ENCODE measurements at regions not wholly inside any gene's neighbourhood (a gene's known extent, or its start where the extent isn't known, plus 50 kb on each side); places are given as distances from the start of the nearest gene placed in this dataset.

- ChIA-PET CTCF (no interaction called here), POLR2A (no interaction called here)
- Histone ChIP-seq H3K4me3 (ENCODE audit: low read depth, low read length) (no peak overlapping the region), H3K36me3 (ENCODE audit: control insufficient read depth, insufficient read depth, low read length) (no peaks in the 10 kb centered on the region), H3K27me3 (ENCODE audit: control insufficient read depth, insufficient read depth, low read length) (no peaks in the 10 kb centered on the region)
- no peak for DNase-seq (ENCODE audit: low read depth)
- no peak for TF ChIP-seq CTCF (IDR thresholded peaks at IDR 0.05; ENCODE audit: insufficient read depth, low read depth, low read length)
Observed at GRCh38 chr1:30303387-30303786, 420.0 kb downstream of the MATN1 start.

GRCh38 chr1:30302858-30303257 is 420.5 kb downstream of the MATN1 start:
- H3K4me3 ChIP-seq (ENCODE audit: low read depth, low read length): no peak overlapping the region
- no peaks in the 10 kb centered on the region for H3K36me3 ChIP-seq (ENCODE audit: control insufficient read depth, insufficient read depth, low read length)
- CTCF ChIA-PET: no interaction called here
- no peak for TF ChIP-seq CTCF (IDR thresholded peaks at IDR 0.05; ENCODE audit: insufficient read depth, low read depth, low read length)
- no peak for DNase-seq (ENCODE audit: low read depth)
- POLR2A ChIA-PET: no interaction called here
- no peaks in the 10 kb centered on the region for H3K27me3 ChIP-seq (ENCODE audit: control insufficient read depth, insufficient read depth, low read length)

- no peak for TF ChIP-seq CTCF (IDR thresholded peaks at IDR 0.05; ENCODE audit: insufficient read depth, low read depth, low read length)
- no peaks in the 10 kb centered on the region for H3K36me3 ChIP-seq (ENCODE audit: control insufficient read depth, insufficient read depth, low read length)
- CTCF ChIA-PET: interaction anchor here (0.5 kb wide), 1 partner anchor 107 kb away, joined by 3 read pairs; no protein-coding TSS in a partner anchor
Observed at GRCh38 chr1:30300669-30301068, 422.7 kb downstream of the MATN1 start.

GRCh38 chr1:30299393-30299792 is 424.0 kb downstream of the MATN1 start:
- POLR2A ChIA-PET: no interaction called here
- no peaks in the 10 kb centered on the region for H3K36me3 ChIP-seq (ENCODE audit: control insufficient read depth, insufficient read depth, low read length)
- no peak overlapping the region for H3K4me3 ChIP-seq (ENCODE audit: low read depth, low read length)
- CTCF ChIA-PET: no interaction called here
- DNase-seq (ENCODE audit: low read depth): no peak
- no peaks in the 10 kb centered on the region for H3K27me3 ChIP-seq (ENCODE audit: control insufficient read depth, insufficient read depth, low read length)
- no peak for TF ChIP-seq CTCF (IDR thresholded peaks at IDR 0.05; ENCODE audit: insufficient read depth, low read depth, low read length)

More at GRCh38 chr1:30300669-30301068, 422.7 kb downstream of the MATN1 start:
- POLR2A ChIA-PET: no interaction called here
- Histone ChIP-seq H3K27me3 (ENCODE audit: control insufficient read depth, insufficient read depth, low read length) (no peaks in the 10 kb centered on the region), H3K4me3 (ENCODE audit: low read depth, low read length) (no peak overlapping the region)
- DNase-seq (ENCODE audit: low read depth): no peak

GRCh38 chr1:30295674-30296073 is 427.7 kb downstream of the MATN1 start:
- no peaks in the 10 kb centered on the region for H3K27me3 ChIP-seq (ENCODE audit: control insufficient read depth, insufficient read depth, low read length)
- no peak overlapping the region for H3K4me3 ChIP-seq (ENCODE audit: low read depth, low read length)
- CTCF ChIA-PET: interaction anchor here (0.6 kb wide), 1 partner anchor 327 kb away, joined by 3 read pairs; no protein-coding TSS in a partner anchor
- no peak for DNase-seq (ENCODE audit: low read depth)
- no peak for TF ChIP-seq CTCF (IDR thresholded peaks at IDR 0.05; ENCODE audit: insufficient read depth, low read depth, low read length)
- POLR2A ChIA-PET: no interaction called here
- no peaks in the 10 kb centered on the region for H3K36me3 ChIP-seq (ENCODE audit: control insufficient read depth, insufficient read depth, low read length)

All from BJ (cell line).